ENCODE measurements at regions not wholly inside any gene's neighbourhood (a gene's known extent, or its start where the extent isn't known, plus 50 kb on each side); places are given as distances from the start of the nearest gene placed in this dataset.

DNA sequence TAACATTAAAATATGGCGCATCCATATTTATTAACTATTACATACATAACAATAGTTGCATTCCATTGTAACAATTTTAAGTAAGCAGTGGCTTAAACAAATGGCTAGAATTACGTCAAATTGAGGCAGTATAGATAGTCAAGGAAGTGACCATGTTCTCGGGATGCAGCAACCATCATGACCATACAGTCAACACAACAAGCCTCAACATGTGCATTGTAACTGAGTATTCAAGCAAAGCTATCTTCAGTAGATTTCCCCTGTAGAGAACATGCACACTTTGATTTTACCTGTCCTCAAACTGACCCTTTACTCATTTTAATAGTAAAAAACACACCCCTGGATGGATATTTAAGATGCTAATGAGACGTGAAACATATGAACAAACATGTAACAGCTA, 356.4 kb downstream of the HINT1 start:
- TF ChIP-seq, protein P1, sequence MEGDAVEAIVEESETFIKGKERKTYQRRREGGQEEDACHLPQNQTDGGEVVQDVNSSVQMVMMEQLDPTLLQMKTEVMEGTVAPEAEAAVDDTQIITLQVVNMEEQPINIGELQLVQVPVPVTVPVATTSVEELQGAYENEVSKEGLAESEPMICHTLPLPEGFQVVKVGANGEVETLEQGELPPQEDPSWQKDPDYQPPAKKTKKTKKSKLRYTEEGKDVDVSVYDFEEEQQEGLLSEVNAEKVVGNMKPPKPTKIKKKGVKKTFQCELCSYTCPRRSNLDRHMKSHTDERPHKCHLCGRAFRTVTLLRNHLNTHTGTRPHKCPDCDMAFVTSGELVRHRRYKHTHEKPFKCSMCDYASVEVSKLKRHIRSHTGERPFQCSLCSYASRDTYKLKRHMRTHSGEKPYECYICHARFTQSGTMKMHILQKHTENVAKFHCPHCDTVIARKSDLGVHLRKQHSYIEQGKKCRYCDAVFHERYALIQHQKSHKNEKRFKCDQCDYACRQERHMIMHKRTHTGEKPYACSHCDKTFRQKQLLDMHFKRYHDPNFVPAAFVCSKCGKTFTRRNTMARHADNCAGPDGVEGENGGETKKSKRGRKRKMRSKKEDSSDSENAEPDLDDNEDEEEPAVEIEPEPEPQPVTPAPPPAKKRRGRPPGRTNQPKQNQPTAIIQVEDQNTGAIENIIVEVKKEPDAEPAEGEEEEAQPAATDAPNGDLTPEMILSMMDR (IDR thresholded peaks at IDR 0.05; ENCODE audit: poor library complexity), result no peak
- no peak for TF ChIP-seq EZH2phosphoT487 (IDR thresholded peaks at IDR 0.05; ENCODE audit: low read depth, severe bottlenecking, unreplicated experiment)

Data from hepatocyte (in vitro differentiated cells).